Suprapubic skin (tissue), 4 donors: ENCODE measurements at regions not wholly inside any gene's neighbourhood (a gene's known extent, or its start where the extent isn't known, plus 50 kb on each side); places are given as distances from the start of the nearest gene placed in this dataset.

Source experiments
- POLR2A ChIP-seq, 2 donors: fragments of 450-650 bp; IDR thresholded peaks; one replicate each; pipeline ENCODE4 v1.6.1; 2017; ENCODE audit warnings: antibody characterized with exemption in 2 of 2, mild to moderate bottlenecking in 2 of 2, moderate library complexity in 2 of 2
- POLR2AphosphoS5 ChIP-seq, 3 donors: sonication (generic); formaldehyde crosslinking; IDR thresholded peaks; one replicate each; pipeline ENCODE4 v1.6.1; 2017; ENCODE audit warnings: antibody characterized with exemption in 3 of 3
- TF ChIP-seq, protein P1 (sequence below), 2 donors: fragments of 200-600 bp in 1 of 2; fragments of 450-650 bp in 1 of 2; sonication (generic) in 1 of 2; IDR thresholded peaks; one replicate each; pipeline ENCODE4 v1.5.1; 2016 to 2019; ENCODE audit warnings: antibody characterized with exemption in 2 of 2, mild to moderate bottlenecking in 1 of 2, moderate library complexity in 1 of 2

DNA sequence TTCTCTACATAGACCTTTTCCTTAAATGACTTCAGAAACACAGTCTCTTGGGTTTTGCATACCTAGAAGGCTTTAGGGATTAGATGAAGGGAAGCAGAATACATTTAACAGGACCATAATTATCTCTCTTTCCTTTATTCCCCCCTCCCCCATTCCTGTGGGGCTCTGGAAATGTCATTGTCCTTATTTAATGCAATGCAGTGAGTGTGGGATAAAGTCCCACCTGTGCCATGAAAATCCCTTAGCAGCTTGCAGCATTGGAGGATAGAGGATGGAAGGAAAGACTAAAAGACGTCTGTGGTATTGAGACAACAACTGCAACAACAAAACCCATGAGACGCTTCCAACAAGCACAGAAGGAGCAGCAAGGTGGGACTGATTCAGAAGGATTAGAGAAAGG is 117.8 kb upstream of the DCC start:
- TF ChIP-seq, protein P1, sequence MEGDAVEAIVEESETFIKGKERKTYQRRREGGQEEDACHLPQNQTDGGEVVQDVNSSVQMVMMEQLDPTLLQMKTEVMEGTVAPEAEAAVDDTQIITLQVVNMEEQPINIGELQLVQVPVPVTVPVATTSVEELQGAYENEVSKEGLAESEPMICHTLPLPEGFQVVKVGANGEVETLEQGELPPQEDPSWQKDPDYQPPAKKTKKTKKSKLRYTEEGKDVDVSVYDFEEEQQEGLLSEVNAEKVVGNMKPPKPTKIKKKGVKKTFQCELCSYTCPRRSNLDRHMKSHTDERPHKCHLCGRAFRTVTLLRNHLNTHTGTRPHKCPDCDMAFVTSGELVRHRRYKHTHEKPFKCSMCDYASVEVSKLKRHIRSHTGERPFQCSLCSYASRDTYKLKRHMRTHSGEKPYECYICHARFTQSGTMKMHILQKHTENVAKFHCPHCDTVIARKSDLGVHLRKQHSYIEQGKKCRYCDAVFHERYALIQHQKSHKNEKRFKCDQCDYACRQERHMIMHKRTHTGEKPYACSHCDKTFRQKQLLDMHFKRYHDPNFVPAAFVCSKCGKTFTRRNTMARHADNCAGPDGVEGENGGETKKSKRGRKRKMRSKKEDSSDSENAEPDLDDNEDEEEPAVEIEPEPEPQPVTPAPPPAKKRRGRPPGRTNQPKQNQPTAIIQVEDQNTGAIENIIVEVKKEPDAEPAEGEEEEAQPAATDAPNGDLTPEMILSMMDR (IDR thresholded peaks at IDR 0.05): no peak
- no peak for TF ChIP-seq POLR2A (IDR thresholded peaks at IDR 0.05)
- TF ChIP-seq POLR2AphosphoS5 (IDR thresholded peaks at IDR 0.05): no peak
